ENCODE measurements at regions not wholly inside any gene's neighbourhood (a gene's known extent, or its start where the extent isn't known, plus 50 kb on each side); places are given as distances from the start of the nearest gene placed in this dataset.

GRCh38 chr12:46430340-46430948 is 57.9 kb upstream of the SLC38A2 start:
- TF ChIP-seq EZH2 (IDR thresholded peaks at IDR 0.05; ENCODE audit: borderline replicate concordance, low read depth, low read length, severe bottlenecking) (no peak), CTCF (IDR thresholded peaks at IDR 0.05; ENCODE audit: extremely low read depth in 1 of 2, insufficient read depth in 1 of 2, low read depth in 1 of 2, low read length in 2 of 2) (no peak)

All from endothelial cell of umbilical vein (primary cell).